ACHN (cell line): ENCODE measurements at regions not wholly inside any gene's neighbourhood (a gene's known extent, or its start where the extent isn't known, plus 50 kb on each side); places are given as distances from the start of the nearest gene placed in this dataset.

ENCODE experiments used
- DNase-seq: peaks from one replicate; pipeline ENCODE4 v3.0.0-alpha.2; 2015
- in situ Hi-C: cut with HindIII; loops from 2 replicates; pipeline ENCODE4 v1.10.0; 2017; ENCODE audit warnings: low sequenced_read_pairs, low pct_ligation_motif_present, low pct_unique_long_range_greater_than_20kb

GRCh38 chr14:48527832-48528231 lies 852.4 kb upstream of the MDGA2 start:
- in situ Hi-C loops = no loop called here
- DNase-seq = no peak

DNA sequence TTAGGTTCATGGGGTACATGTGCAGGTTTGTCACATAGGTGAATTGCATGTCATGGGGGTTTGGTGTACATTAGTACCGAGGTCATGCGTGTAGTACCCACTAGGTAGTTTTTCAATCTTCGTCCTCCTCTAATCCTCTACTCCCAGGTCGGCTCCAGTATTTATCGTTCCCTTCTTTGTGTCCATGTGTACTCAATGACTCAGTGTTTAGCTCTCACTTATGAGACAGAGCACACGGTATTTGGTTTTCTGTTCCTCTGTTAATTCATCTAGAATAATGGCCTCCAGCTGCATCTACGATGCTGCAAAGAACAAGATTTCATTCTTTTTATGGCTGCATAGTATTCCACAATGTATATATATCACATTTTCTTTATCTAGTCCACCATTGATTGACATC lies 850.9 kb upstream of the MDGA2 start:
- DNase-seq = no peak
- in situ Hi-C loops = no loop called here

GRCh38 chr14:48504921-48505320 lies 829.5 kb upstream of the MDGA2 start:
- in situ Hi-C loops = no loop called here
- no peak for DNase-seq

- in situ Hi-C loops = no loop called here
- DNase-seq = no peak
Measured at GRCh38 chr14:48490756-48491155, 815.4 kb upstream of the MDGA2 start.

DNA sequence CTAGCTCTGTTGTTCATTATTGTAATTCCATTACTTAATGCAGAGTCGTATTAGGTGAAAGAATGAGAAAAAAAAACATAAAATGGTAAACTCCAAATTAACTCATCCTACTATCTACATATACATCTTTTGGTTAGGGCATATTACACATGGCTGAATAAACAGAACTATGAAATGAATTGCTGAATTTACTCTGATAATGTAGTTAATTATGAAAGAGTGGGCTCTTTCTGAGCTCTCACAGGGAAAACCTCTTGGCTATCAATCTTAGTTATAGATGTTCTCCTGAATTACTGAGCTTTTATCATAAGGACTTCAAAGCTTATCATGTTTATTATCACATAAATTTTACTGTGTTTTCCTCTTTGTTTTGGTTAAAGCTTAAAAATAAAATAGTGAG lies 798.5 kb upstream of the MDGA2 start:
- no peak for DNase-seq
- in situ Hi-C loops = no loop called here

DNA sequence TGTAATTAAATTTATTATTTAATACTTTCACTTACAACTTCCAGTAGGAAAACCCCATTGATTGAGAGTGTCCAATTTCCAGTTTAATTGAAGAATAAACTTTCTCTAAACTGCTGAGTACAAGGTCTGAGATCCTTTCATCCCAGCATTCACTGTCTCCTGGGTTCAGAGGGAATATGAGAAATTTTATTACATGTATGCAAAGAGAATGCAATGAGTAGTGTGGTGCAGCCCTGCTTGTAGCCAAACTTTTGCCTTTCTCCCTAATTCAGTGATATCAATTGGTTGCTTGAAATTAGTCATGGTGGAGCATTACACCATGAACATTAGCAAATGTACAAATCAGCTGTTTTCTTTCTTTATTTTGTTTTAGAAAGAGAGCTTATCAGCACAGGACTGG lies 780.6 kb upstream of the MDGA2 start:
- in situ Hi-C loops = no loop called here

GRCh38 chr14:48454887-48455286 lies 779.5 kb upstream of the MDGA2 start:
- no peak for DNase-seq

More for the DNA sequence above, 780.6 kb upstream of the MDGA2 start:
- no peak for DNase-seq

GRCh38 chr14:48452437-48452995 lies 777.1 kb upstream of the MDGA2 start:
- DNase-seq = no peak
- in situ Hi-C loops = no loop called here

More at GRCh38 chr14:48454887-48455286, 779.5 kb upstream of the MDGA2 start:
- in situ Hi-C loops = no loop called here

DNA sequence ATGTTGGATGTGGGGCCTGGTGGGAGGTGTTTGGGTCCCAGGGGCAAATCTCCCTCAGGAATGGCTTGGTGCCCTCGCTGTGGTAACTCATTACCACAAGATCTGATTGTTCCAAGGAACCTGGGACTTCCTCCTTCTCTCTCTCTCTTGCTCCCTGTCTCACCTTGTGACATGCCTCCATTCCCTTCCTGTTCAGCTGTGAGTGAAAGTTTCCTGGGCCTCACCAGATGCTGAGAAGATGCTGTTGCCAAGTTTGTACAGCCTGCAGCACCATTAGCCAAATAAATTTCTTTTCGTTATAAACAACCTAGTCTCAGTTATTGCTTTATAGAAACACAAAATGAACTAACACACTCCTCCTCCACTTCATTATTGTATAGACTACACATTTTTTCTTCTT lies 759.8 kb upstream of the MDGA2 start:
- in situ Hi-C loops = no loop called here
- DNase-seq = no peak

DNA sequence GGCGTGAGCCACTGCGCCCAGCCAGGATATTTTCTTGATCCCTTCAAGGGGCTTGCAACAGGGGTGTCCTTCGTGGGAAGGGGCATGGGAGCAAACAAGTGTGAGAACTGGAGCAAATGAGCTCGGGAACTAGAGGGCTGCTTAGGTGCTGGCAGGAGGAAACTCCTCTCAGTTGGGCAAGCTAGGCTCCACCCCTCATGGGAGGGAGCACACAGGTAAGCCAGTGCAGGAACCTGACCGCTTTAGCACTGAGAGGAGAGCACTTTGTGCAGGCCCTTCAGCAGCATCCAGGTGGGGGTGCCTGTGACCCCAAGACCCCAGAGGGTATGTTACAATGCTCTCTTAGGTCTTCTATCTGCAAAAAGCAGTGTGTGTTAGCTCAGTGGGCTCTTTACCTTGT lies 755.4 kb upstream of the MDGA2 start:
- DNase-seq = no peak
- in situ Hi-C loops = no loop called here

DNA sequence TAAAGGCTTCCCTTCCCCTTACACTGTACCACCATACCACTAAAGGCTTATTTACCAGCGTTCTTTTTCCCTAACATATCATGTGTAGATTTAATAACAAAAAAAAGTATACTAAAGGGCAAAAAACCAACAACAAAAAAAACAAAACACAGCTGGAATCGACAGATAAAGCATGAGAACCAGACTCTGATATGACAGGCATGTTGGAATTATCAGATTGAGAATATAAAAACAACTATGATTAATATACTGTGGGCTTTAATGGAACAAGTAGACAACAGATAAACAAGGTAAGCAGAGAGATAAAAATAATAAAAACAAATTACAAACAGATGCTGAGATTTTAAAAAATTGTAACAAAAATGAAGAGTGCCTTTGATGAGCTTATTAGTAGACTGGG lies 754.1 kb upstream of the MDGA2 start:
- DNase-seq = no peak
- in situ Hi-C loops = no loop called here

DNA sequence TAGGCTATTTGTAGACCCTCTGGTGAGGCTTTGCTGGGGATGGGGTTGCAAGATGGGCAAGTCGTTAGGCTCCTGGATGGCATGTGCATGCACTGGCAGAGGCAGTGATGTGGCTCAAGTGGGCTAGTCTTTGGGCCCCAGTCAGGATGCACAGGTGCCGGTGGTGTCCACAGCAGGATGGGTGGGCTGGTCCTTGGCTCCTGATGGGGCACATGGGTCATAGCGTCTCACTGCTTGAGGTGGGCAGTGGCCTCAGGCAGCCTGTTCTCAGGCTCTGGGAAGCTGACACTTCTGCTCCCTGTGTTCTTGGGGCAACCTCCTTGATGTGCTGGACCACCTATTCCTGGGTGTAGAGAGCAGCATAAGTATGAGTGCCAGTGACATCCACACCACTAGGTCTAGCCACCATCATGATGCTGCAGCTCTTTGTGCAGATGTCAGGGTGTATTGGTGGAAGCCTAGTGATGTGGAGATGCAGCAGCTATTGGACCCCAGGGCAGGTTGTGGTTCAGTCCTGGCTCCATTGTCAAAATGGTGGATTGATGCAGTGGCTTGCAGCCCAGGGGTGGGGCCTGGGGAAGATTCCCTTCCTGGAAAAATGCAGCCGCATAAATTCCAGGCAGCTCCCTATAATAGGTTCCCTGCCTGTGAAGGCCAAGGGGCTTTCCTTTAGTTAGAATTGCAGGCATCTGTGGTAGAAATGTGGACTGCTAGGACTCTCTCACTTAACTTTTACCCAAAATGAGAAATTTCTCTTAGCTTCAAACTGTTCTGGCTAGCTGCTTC lies 742.5 kb upstream of the MDGA2 start:
- in situ Hi-C loops = no loop called here
- no peak for DNase-seq

GRCh38 chr14:48401321-48401720 lies 725.9 kb upstream of the MDGA2 start:
- DNase-seq = no peak
- in situ Hi-C loops = no loop called here

- DNase-seq = peak; percentile 51
- in situ Hi-C loops = no loop called here
Measured at GRCh38 chr14:48398675-48399282, 723.4 kb upstream of the MDGA2 start.

- in situ Hi-C loops = no loop called here
- DNase-seq = no peak
Measured at GRCh38 chr14:48391661-48392060, 716.3 kb upstream of the MDGA2 start.

DNA sequence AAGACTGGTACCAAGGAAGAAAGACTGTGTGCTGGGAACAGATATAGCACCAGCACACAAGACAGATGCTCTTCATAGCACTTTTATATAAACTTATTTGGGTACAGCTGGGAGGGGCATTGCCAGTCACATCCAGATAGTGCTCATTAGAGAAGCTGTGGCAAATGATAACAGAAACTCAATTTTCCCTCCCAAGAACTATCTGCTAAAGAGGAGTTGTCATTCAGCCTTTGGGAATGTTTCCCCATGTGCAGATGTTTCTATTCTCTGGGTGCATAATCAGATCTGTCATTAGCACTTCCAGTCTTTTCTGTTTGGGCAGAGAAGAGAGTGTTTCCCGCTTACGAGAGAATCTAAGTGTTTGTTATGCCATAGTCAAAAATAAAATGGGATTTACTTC lies 714.9 kb upstream of the MDGA2 start:
- in situ Hi-C loops = no loop called here
- DNase-seq = no peak

GRCh38 chr14:48384821-48385220 lies 709.4 kb upstream of the MDGA2 start:
- DNase-seq = no peak
- in situ Hi-C loops = no loop called here

- in situ Hi-C loops = no loop called here
- no peak for DNase-seq
Measured at GRCh38 chr14:48382961-48383360, 707.6 kb upstream of the MDGA2 start.

GRCh38 chr14:48378541-48378940 lies 703.1 kb upstream of the MDGA2 start:
- no peak for DNase-seq
- in situ Hi-C loops = no loop called here

DNA sequence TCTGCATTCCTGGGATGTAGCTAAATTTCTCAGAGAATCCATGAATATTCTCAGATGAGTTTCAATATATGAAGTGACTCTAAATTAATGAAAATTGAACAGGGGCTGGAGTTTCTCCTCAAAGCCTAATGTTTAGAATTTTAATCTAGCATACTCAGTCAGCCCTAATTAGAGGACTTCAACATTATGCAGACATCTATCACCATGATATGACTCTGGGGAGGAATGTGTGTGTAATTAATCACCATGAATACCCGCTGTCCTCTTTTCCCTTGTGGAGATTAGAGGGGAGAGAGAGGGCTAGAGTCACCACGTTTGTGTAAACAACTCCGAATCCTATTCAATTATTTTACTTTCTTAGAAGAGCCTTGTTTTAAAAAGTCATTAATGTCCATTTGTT lies 698.6 kb upstream of the MDGA2 start:
- in situ Hi-C loops = no loop called here
- no peak for DNase-seq
